GM13977 (cell line): ENCODE measurements at regions not wholly inside any gene's neighbourhood (a gene's known extent, or its start where the extent isn't known, plus 50 kb on each side); places are given as distances from the start of the nearest gene placed in this dataset.

ENCODE experiments used
- DNase-seq: peaks from one replicate; pipeline ENCODE4 v3.0.0; 2012; ENCODE audit warnings: low spot score
- CTCF ChIP-seq: IDR thresholded peaks from 2 replicates; pipeline ENCODE4 v1.5.1; 2012; ENCODE audit warnings: mild to moderate bottlenecking, control low read depth; ENCODE audit not compliant: insufficient read depth; ENCODE audit errors: extremely low read depth, missing control alignments
- in situ Hi-C: fragments of 300-500 bp; cut with MboI; formaldehyde crosslinking; loops from one replicate; pipeline ENCODE4 v1.12.0; 2022; ENCODE audit warnings: low sequenced_read_pairs, low pct_unique_long_range_greater_than_20kb, mixed read lengths, inconsistent platforms; ENCODE audit not compliant: unreplicated experiment

GRCh38 chr15:59839906-59840305 is 150.8 kb upstream of the BNIP2 start:
- in situ Hi-C loops: no loop called here
- no peak for TF ChIP-seq CTCF
- no peak for DNase-seq

- TF ChIP-seq CTCF: no peak
- no peak for DNase-seq
- in situ Hi-C loops: no loop called here
These were observed 149.8 kb upstream of the BNIP2 start for GRCh38 chr15:59838900-59839299.

- no peak for TF ChIP-seq CTCF
- in situ Hi-C loops: no loop called here
- no peak for DNase-seq
These were observed 146.7 kb upstream of the BNIP2 start for GRCh38 chr15:59835776-59836175.

- in situ Hi-C loops: no loop called here
- no peak for TF ChIP-seq CTCF
- no peak for DNase-seq
These were observed 145.4 kb upstream of the BNIP2 start for GRCh38 chr15:59834528-59834927.

- in situ Hi-C loops: no loop called here
- TF ChIP-seq CTCF: no peak
- DNase-seq: no peak
These were observed 144.2 kb upstream of the BNIP2 start for GRCh38 chr15:59833366-59833765.

- in situ Hi-C loops: no loop called here
- no peak for DNase-seq
- TF ChIP-seq CTCF: no peak
These were observed 141.8 kb upstream of the BNIP2 start for GRCh38 chr15:59830873-59831272.

GRCh38 chr15:59830098-59830497 is 141.0 kb upstream of the BNIP2 start:
- DNase-seq: no peak
- TF ChIP-seq CTCF: no peak
- in situ Hi-C loops: no loop called here
